ENCODE measurements at regions not wholly inside any gene's neighbourhood (a gene's known extent, or its start where the extent isn't known, plus 50 kb on each side); places are given as distances from the start of the nearest gene placed in this dataset.

DNA sequence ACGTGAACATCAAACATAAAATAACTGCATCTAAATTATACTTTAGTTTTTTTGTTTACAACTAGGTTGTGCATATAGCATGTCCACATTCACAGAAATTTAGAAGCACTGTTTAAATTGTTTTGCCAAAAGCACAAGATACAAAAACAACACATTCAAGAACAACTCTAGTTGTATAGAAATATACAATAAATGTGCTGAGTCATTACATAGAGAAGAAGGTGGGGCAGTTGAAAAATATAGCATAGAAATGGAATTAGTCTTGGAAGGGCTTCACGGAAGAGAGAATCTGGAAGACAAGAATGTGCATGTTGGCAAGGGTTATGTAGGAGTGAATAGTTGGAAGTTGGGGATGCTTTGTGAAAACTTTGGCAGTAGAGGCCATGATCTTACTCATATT lies 239.0 kb upstream of the GLRA2 start:
- Histone ChIP-seq H3K4me2 (ENCODE audit: low read length) (no peak overlapping the region), H3K4me1 (no peaks in the 10 kb centered on the region), H3K27ac (no peak overlapping the region), H2AFZ (no peak overlapping the region), H3K79me2 (no peaks in the 10 kb centered on the region), H3K4me3 (ENCODE audit: low read depth, low read length) (no peak overlapping the region), H3K9me3 (ENCODE audit: control insufficient read depth, low read length) (no peaks in the 10 kb centered on the region), H3K9ac (no peak overlapping the region), H3K36me3 (ENCODE audit: control insufficient read depth, insufficient read depth, low read length) (no peaks in the 10 kb centered on the region), H3K27me3 (ENCODE audit: control insufficient read depth, insufficient read depth, low read length) (no peaks in the 10 kb centered on the region)
- TF ChIP-seq, protein P1, sequence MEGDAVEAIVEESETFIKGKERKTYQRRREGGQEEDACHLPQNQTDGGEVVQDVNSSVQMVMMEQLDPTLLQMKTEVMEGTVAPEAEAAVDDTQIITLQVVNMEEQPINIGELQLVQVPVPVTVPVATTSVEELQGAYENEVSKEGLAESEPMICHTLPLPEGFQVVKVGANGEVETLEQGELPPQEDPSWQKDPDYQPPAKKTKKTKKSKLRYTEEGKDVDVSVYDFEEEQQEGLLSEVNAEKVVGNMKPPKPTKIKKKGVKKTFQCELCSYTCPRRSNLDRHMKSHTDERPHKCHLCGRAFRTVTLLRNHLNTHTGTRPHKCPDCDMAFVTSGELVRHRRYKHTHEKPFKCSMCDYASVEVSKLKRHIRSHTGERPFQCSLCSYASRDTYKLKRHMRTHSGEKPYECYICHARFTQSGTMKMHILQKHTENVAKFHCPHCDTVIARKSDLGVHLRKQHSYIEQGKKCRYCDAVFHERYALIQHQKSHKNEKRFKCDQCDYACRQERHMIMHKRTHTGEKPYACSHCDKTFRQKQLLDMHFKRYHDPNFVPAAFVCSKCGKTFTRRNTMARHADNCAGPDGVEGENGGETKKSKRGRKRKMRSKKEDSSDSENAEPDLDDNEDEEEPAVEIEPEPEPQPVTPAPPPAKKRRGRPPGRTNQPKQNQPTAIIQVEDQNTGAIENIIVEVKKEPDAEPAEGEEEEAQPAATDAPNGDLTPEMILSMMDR (IDR thresholded peaks at IDR 0.05) = no peak

DNA sequence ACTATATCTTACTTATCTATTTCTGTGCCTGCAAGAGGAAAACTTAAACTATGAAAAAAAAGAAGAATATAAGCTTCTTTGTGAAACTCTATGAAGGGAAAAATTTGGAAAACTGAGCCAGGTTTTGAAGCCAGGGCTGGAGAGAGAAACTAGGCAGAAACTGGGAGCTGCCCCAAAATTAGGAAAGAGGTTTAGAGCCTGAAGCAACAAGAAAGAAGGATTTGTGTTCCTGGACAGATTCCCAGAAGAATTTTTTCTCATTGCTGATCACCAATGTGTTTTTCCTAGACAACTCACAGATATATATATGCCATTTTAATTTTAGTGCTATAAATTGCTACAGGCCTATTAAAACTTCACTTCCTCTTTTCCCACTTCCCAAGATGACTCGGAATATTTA lies 245.0 kb upstream of the GEMIN8 start:
- Histone ChIP-seq H3K4me2 (ENCODE audit: low read length) (no peak overlapping the region), H3K36me3 (ENCODE audit: control insufficient read depth, insufficient read depth, low read length) (no peaks in the 10 kb centered on the region), H3K9me3 (ENCODE audit: control insufficient read depth, low read length) (no peaks in the 10 kb centered on the region), H2AFZ (no peak overlapping the region), H3K27ac (no peak overlapping the region), H3K4me1 (no peaks in the 10 kb centered on the region), H3K9ac (no peak overlapping the region), H3K4me3 (ENCODE audit: low read depth, low read length) (no peak overlapping the region), H3K27me3 (ENCODE audit: control insufficient read depth, insufficient read depth, low read length) (no peaks in the 10 kb centered on the region), H3K79me2 (no peaks in the 10 kb centered on the region)
- TF ChIP-seq, protein P1 (IDR thresholded peaks at IDR 0.05) = no peak

DNA sequence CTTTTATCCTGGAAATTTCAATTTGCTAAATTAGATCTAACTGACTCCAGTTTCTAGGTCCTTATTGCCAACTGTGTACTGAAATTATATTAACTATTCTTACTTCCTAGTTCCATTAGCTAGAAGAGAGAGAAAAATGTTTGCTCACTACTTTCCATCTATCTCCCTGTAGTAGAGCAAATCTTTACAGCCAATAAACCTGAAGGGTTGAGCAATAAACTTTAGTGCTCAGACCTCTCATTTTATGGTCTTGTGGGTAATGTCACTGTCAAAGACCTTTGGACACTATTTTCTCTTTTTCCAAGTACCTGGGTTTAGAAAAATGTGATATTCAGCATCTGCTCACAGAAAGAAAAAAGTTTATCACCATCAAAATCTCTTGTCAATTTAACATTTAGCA lies 237.5 kb upstream of the GEMIN8 start:
- no peak overlapping the region for H3K4me3 ChIP-seq (ENCODE audit: low read depth, low read length)
- H3K79me2 ChIP-seq = no peaks in the 10 kb centered on the region
- no peak overlapping the region for H3K27ac ChIP-seq
- TF ChIP-seq, protein P1 (IDR thresholded peaks at IDR 0.05) = no peak
- no peak overlapping the region for H3K9ac ChIP-seq
- no peak overlapping the region for H3K4me2 ChIP-seq (ENCODE audit: low read length)
- H2AFZ ChIP-seq = no peak overlapping the region
- H3K4me1 ChIP-seq = no peaks in the 10 kb centered on the region
- H3K36me3 ChIP-seq (ENCODE audit: control insufficient read depth, insufficient read depth, low read length) = no peaks in the 10 kb centered on the region
- H3K9me3 ChIP-seq (ENCODE audit: control insufficient read depth, low read length) = no peaks in the 10 kb centered on the region
- H3K27me3 ChIP-seq (ENCODE audit: control insufficient read depth, insufficient read depth, low read length) = no peaks in the 10 kb centered on the region

DNA sequence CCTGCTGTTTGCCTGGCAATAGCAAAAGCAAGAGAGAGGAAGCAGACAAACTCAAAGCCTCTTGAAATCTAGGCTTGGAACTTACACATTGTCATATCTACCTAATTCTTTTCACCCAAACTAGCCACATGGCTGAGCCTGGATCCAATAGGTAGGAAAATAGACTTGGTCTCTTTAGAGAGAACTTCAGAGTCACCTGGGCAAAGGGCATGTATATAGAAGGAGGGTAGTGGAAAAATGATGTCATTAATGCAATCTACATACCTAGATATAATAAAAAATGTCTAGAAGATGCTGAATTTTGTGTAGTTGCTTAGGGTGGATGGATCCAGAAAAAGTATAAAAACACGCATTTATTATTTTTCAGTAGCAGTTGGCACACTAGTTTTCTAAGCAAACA lies 237.0 kb upstream of the GEMIN8 start:
- Histone ChIP-seq H3K79me2 (no peaks in the 10 kb centered on the region), H3K27me3 (ENCODE audit: control insufficient read depth, insufficient read depth, low read length) (no peaks in the 10 kb centered on the region), H3K9ac (no peak overlapping the region), H2AFZ (no peak overlapping the region), H3K4me2 (ENCODE audit: low read length) (no peak overlapping the region), H3K4me3 (ENCODE audit: low read depth, low read length) (no peak overlapping the region), H3K9me3 (ENCODE audit: control insufficient read depth, low read length) (no peaks in the 10 kb centered on the region), H3K4me1 (no peaks in the 10 kb centered on the region), H3K27ac (no peak overlapping the region), H3K36me3 (ENCODE audit: control insufficient read depth, insufficient read depth, low read length) (no peaks in the 10 kb centered on the region)
- TF ChIP-seq, protein P1 (IDR thresholded peaks at IDR 0.05) = no peak

DNA sequence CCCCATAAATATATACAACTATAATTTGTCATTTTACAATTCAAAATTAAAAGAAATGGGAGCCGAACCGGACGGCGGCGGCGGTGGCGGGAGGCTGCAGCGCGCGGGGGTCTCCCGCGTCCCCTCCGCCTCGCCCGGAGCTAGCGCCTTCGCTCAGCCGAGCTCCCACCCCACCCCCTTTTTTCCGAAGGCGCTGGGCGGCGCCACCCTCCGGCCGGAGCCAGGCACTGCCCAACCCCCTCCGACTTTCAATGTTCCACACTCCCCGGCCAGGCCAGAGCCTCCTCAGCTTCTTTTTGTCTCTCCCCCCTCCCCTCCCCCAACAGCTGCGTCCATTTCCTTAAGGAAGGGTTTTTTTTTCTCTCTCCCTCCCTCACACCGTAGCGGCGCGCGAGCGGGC lies 214.1 kb upstream of the GEMIN8 start:
- no peak overlapping the region for H3K27ac ChIP-seq
- TF ChIP-seq, protein P1 (IDR thresholded peaks at IDR 0.05) = no peak

More for the DNA sequence above, 214.1 kb upstream of the GEMIN8 start:
- Histone ChIP-seq H3K9ac (no peak overlapping the region), H2AFZ (no peak overlapping the region), H3K27me3 (ENCODE audit: control insufficient read depth, insufficient read depth, low read length) (no peaks in the 10 kb centered on the region), H3K4me2 (ENCODE audit: low read length) (no peak overlapping the region), H3K36me3 (ENCODE audit: control insufficient read depth, insufficient read depth, low read length) (no peaks in the 10 kb centered on the region), H3K79me2 (no peaks in the 10 kb centered on the region), H3K9me3 (ENCODE audit: control insufficient read depth, low read length) (no peaks in the 10 kb centered on the region), H3K4me1 (no peaks in the 10 kb centered on the region), H3K4me3 (ENCODE audit: low read depth, low read length) (no peak overlapping the region)

Measured in parathyroid adenoma (tissue), 2 donors.